GM21367 (cell line): ENCODE measurements at regions not wholly inside any gene's neighbourhood (a gene's known extent, or its start where the extent isn't known, plus 50 kb on each side); places are given as distances from the start of the nearest gene placed in this dataset.
"Not testable (repeated sequence)": the region's sequence is repeated elsewhere in the genome, so short reads cannot be mapped to it uniquely, and the experiment has no call there.

ENCODE experiments used
- ATAC-seq: cut with Tn5 transposase; IDR thresholded peaks from one replicate; pipeline ENCODE4 v1.9.1; 2021; ENCODE audit not compliant: unreplicated experiment

DNA sequence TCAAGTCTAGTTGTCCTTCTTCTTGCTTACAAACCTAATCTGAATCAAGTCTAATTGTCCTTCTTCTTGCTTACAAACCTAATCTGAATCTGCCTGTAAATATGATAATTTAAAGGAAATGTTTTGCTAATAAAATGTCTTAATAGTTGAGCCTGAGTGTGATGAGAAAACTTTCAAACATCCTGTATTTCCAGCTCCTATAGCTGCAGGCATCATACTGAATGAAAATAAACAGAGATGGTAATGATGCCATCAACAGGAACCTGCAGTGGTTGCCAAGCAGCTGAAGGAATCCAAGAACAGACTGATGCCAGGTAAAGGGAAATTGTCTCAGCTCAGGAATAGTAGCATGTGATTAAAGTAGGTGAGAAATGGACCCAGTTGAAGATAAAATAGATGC is 156.1 kb upstream of the IRS4 start:
- no peak for ATAC-seq

DNA sequence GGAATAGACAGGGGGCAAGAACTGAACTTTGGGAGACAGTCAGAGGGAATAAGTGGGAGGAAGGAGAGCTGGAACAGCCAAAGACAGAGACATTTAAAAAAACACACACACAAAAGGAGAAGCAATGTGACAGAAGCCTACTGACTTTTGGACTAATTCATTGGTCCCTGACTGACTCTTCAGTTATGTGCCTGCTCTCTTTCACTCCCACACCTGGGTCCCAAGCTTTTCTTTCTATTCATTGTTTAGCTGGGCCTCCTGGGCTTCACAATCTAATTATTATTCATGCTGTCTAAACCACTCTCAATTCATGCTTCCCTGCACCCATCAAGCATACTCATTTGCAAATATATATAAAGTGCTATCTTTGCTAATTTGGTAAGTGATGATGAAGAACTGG is 139.2 kb upstream of the IRS4 start:
- no peak for ATAC-seq

GRCh38 chrX:108843039-108843438 is 106.7 kb upstream of the IRS4 start:
- ATAC-seq = not testable (repeated sequence)

DNA sequence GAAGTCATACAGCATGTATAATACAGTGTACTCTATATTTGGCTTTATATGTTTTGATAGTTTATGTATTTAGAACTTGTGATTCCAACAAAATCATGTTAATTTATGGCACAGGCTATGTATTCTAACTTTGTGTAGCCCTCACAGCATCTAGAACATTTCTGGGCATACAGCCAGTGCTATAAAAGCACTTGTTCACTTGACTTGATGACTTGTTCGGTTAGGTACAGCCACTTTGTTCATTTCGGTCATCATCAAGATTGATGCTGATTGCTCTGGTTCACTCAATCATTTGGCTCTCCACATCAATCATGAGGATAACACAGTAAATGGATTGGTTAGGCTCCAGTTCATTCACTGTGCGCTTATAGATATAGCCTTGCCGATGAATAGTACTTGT is 97.6 kb upstream of the IRS4 start:
- ATAC-seq = no peak

GRCh38 chrX:108811891-108812290 is 75.5 kb upstream of the IRS4 start:
- no peak for ATAC-seq

GRCh38 chrX:108795240-108795639 is 58.9 kb upstream of the IRS4 start:
- ATAC-seq = no peak
